IMR-90 (cell line): ENCODE measurements at regions not wholly inside any gene's neighbourhood (a gene's known extent, or its start where the extent isn't known, plus 50 kb on each side); places are given as distances from the start of the nearest gene placed in this dataset.

Experiments used
- BHLHE40 ChIP-seq: fragments of 150-350 bp; IDR thresholded peaks from 2 replicates; pipeline ENCODE4 v1.6.1; 2016; ENCODE audit warnings: mild to moderate bottlenecking, low read depth, low read length
- CEBPB ChIP-seq: IDR thresholded peaks from 2 replicates; pipeline ENCODE4 v1.6.1; 2012; ENCODE audit warnings: low read depth, low read length, improper control_type of control experiment
- CTCF ChIP-seq: conservative IDR thresholded peaks from 2 replicates; pipeline ENCODE4 v1.5.1; 2012; ENCODE audit warnings: mild to moderate bottlenecking, low read depth, low read length, improper control_type of control experiment
- NFE2L2 ChIP-seq: fragments of 150-350 bp; IDR thresholded peaks from 2 replicates; pipeline ENCODE4 v1.6.1; 2016; ENCODE audit warnings: low read depth, mild to moderate bottlenecking, low read length
- POLR2A ChIP-seq: IDR thresholded peaks from 2 replicates; pipeline ENCODE4 v1.6.1; 2012; ENCODE audit warnings: mild to moderate bottlenecking, low read depth, low read length
- RAD21 ChIP-seq: IDR thresholded peaks from 2 replicates; pipeline ENCODE4 v1.6.1; 2012; ENCODE audit warnings: low read length, improper control_type of control experiment
- RCOR1 ChIP-seq: IDR thresholded peaks from 2 replicates; pipeline ENCODE4 v1.6.1; 2012; ENCODE audit warnings: mild to moderate bottlenecking, low read length, improper control_type of control experiment; ENCODE audit not compliant: insufficient replicate concordance
- USF2 ChIP-seq: fragments of 150-350 bp; IDR thresholded peaks from 2 replicates; pipeline ENCODE4 v1.6.1; 2017; ENCODE audit warnings: mild to moderate bottlenecking, antibody characterized with exemption, low read length, low read depth

DNA sequence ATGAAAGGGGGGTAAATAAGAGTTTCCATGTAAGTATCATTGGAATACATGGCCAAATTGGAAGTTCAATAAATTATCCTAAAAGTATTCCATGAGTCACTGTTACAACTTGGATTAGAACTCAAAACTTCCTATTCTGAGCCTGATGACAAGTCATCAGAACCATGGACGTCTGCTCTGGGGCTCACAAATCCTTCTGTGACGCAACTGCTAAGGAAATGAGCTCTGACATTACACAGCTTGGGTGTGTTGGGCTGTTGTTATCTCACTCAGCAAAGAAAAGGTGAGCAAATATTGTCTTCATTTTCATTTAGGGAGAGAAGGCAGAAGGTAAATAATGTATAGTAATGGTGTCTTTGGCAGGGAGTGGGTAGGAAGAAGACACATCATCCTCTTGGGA, 214.8 kb upstream of the ADO start:
- TF ChIP-seq RAD21 (no peak), CTCF (no peak), USF2 (no peak), POLR2A (no peak), RCOR1 (no peak), NFE2L2 (no peak), BHLHE40 (no peak), CEBPB (peak; percentile 77)
